Mesodermal cell (in vitro differentiated cells): ENCODE measurements at regions not wholly inside any gene's neighbourhood (a gene's known extent, or its start where the extent isn't known, plus 50 kb on each side); places are given as distances from the start of the nearest gene placed in this dataset.
"Not testable (repeated sequence)": the region's sequence is repeated elsewhere in the genome, so short reads cannot be mapped to it uniquely, and the experiment has no call there.

Source experiments
- H3K27ac ChIP-seq: 2 replicates; pipeline ENCODE4 v1.7.0; 2013; ENCODE audit warnings: mild to moderate bottlenecking, low read depth, low read length, moderate library complexity; ENCODE audit not compliant: severe bottlenecking
- H3K36me3 ChIP-seq: 2 replicates; pipeline ENCODE4 v1.7.1; 2013; ENCODE audit warnings: mild to moderate bottlenecking, low read length, moderate library complexity; ENCODE audit not compliant: control insufficient read depth, insufficient read depth
- H3K4me1 ChIP-seq: one replicate; pipeline ENCODE4 v1.7.1; 2013; ENCODE audit warnings: mild to moderate bottlenecking, low read length; ENCODE audit not compliant: insufficient read depth, control insufficient read depth, poor library complexity, severe bottlenecking
- H3K4me3 ChIP-seq: 2 replicates; pipeline ENCODE4 v1.7.0; 2013; ENCODE audit warnings: low read length, control low read depth, mild to moderate bottlenecking; ENCODE audit not compliant: insufficient read depth, poor library complexity, severe bottlenecking; ENCODE audit errors: extremely low read depth
- H3K9me3 ChIP-seq: 2 replicates; pipeline ENCODE4 v1.7.1; 2013; ENCODE audit warnings: mild to moderate bottlenecking, low read length, moderate library complexity; ENCODE audit not compliant: control insufficient read depth
- WGBS, 2 experiments: methylation state at CpG; one replicate each; pipeline ENCODE4 v1.1.5; 2013; ENCODE audit warnings: missing lambda C conversion rate in 2 of 2; ENCODE audit not compliant: insufficient coverage in 2 of 2; 5-methylcytosine and 5-hydroxymethylcytosine counted together

DNA sequence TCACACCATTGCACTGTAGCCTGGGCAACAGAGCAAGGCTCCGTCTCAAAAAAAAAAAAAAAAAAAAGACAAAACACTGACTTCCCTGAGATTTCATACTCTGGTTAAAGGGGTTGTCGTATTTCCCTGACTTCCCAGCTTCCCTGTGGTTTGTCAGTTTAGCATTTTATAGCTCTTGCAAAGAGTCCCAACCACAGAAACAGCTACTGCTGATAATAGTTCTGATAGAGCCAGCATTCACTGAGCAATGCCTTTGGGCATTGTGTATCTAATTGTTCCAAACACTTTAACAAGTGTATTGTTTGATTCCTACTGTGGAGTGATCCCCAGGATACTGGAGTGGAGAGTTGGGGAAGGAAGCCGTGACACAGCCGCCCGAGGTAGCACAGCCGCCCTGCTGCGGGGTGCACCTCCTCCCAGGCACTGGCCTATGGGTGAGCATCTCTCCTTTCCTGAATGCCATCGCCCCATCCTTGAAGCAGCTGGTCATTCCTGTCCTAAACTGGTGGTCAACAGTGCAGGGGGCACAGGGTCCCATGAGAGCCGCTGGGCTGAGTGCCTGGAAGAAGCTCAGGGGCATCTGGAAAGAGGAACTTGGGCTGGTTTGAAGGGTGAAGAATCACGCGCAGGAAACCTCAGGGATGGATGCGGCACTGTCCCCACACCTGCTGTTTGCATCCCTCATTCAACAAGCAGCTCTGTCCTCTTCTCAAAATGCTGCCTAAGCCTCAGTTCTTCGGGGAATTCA is 81.0 kb upstream of the TMEM18 start:
- 84 to 96% methylated on average over 3 to 7 of the region's 13 CpGs for WGBS, 2 experiments
- peaks cover 5% of the 10 kb centered on the region for H3K9me3 ChIP-seq
- no peak overlapping the region for H3K27ac ChIP-seq
- no peak overlapping the region for H3K4me3 ChIP-seq
- peaks cover 3% of the 10 kb centered on the region for H3K4me1 ChIP-seq
- no peaks in the 10 kb centered on the region for H3K36me3 ChIP-seq

DNA sequence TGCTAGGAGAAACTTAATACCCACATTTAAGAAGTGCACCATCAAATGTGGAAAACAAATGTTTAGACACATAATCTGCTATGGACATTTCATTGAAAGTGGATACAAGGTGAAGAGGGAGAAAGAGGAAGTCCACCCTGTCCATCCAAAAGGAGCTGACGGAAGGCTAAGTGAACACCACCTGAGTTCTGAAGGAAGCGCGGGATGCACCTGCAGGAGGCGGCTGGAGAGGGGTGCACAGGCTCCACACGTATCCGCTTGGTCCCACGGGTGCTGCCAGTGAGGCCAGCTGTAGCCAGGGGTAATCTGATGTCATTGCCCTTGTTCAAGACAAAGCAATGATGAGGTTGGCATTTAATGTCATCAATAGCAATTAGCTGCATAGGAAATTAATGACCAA is 75.9 kb upstream of the TMEM18 start:
- H3K4me3 ChIP-seq = no peak overlapping the region
- no peaks in the 10 kb centered on the region for H3K4me1 ChIP-seq
- no peak overlapping the region for H3K27ac ChIP-seq
- no peaks in the 10 kb centered on the region for H3K36me3 ChIP-seq
- peaks cover 5% of the 10 kb centered on the region for H3K9me3 ChIP-seq
- whole genome bisulfite sequencing, 2 experiments = 95% methylated on average over 7 of the region's 7 CpGs; no CpG with 5 or more reads in 1 of the 2 experiments

DNA sequence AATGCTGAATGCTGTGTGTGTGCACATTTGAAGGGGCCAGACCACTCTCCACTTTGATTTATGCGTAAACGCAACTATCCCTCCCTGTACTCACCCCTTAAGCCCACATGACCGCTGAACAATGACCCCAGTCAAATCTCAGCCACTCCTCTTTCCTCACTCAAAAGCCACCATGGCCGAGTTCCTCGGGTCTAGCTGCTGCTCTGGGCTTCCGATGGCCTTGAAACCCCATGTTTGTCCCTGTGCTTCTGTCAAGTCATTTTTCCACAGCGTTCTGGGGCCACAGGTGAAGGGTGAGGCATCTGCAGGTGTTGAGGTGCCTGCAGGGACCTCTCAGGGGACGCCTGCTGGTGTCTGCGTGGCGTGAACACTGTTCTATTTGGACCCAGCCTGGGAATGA is 74.3 kb upstream of the TMEM18 start:
- Histone ChIP-seq H3K27ac (no peak overlapping the region), H3K4me3 (no peak overlapping the region), H3K9me3 (no peaks in the 10 kb centered on the region), H3K4me1 (no peaks in the 10 kb centered on the region), H3K36me3 (no peaks in the 10 kb centered on the region)
- WGBS, 2 experiments = 86 to 87% methylated on average over 7 of the region's 10 CpGs

DNA sequence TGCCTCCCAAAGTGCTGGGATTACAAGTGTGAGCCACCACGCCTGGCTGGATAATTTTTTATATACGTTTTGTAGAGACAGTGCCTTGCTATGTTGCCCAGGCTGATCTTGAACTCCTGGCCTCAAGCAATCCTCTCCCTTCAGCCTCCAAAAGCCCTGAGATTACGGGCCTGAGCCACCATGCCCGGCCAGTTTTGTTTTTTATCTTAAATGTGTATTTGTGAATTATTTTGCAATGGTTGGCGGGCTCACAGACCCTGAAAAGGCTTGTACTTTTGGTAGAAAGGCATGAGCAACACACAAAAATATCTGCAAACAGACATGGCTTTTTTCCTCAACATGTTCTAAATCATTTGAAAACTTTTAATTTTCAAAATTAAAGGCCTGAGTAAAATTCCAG is 73.4 kb upstream of the TMEM18 start:
- 88 to 100% methylated on average over 2 of the region's 5 CpGs for WGBS, 2 experiments
- Histone ChIP-seq H3K9me3 (no peaks in the 10 kb centered on the region), H3K4me3 (no peak overlapping the region), H3K27ac (no peak overlapping the region), H3K4me1 (no peaks in the 10 kb centered on the region), H3K36me3 (no peaks in the 10 kb centered on the region)

DNA sequence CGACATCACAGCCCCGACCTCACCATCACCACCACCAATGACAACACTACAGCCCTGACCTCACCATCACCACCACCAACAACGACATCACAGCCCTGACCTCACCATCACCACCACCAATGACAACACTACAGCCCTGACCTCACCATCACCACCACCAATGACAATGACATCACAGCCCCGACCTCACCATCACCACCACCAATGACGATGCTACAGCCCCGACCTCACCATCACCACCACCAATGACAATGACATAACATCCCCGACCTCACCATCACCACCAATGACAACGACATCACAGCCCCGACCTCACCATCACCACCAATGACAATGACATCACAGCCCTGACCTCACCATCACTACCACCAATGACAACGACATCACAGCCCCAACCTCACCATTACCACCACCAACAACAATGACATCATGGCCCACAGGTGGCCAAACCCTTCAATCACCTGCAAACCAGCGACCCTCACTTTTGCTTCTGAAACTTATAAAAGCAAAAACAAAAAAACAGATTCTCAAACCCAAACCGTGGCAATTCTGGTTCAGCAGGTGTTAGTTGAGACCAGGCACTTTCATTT is 70.7 kb upstream of the TMEM18 start:
- WGBS, 2 experiments = 87 to 89% methylated on average over 6 to 9 of the region's 12 CpGs
- Histone ChIP-seq H3K27ac (no peak overlapping the region), H3K36me3 (no peaks in the 10 kb centered on the region), H3K4me1 (no peaks in the 10 kb centered on the region), H3K4me3 (no peak overlapping the region), H3K9me3 (no peaks in the 10 kb centered on the region)

DNA sequence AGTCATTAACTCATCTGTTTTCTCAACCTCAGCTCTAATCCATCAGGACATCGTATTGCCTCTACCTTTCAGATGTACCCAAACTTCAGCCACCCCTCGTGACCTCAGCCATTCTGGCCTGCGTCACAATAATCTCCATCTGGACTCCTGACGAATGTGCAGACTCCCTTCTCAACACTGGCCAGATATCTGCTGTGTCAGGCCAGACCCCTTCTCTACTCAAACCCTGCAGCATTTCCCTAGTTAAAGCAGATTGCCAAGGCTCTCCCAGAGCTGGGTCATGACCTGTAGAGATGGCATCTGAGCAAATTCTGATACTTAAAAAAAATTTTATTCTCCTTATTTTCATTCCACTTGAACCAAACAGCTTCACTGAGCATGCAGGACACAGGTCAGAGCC is 69.5 kb upstream of the TMEM18 start:
- H3K9me3 ChIP-seq = no peaks in the 10 kb centered on the region
- no peaks in the 10 kb centered on the region for H3K36me3 ChIP-seq
- WGBS, 2 experiments = 95 to 98% methylated on average over 4 of the region's 4 CpGs
- H3K4me1 ChIP-seq = no peaks in the 10 kb centered on the region
- H3K27ac ChIP-seq = no peak overlapping the region
- H3K4me3 ChIP-seq = no peak overlapping the region

DNA sequence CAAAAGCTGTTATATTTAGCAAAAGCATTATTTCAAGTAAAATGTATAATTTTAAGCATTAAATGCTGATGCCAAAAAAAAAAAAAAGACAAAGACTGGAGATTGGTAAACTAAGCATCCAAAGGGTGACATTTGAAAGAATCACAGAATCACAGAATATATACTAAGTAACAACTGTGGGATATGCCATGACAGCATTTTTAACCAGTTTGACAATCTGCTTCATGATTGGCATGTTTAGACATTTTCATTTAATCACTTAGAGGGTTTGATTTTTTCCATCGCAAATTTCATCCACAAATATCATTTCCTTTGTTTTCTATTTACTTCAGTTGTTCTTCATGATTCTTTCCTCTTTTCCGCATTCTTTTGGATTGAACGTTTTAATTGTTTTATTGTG is 66.9 kb upstream of the TMEM18 start:
- no CpG with 5 or more reads among the region's 3 CpGs for WGBS, 2 experiments
- Histone ChIP-seq H3K27ac (no peak overlapping the region), H3K4me3 (no peak overlapping the region)

DNA sequence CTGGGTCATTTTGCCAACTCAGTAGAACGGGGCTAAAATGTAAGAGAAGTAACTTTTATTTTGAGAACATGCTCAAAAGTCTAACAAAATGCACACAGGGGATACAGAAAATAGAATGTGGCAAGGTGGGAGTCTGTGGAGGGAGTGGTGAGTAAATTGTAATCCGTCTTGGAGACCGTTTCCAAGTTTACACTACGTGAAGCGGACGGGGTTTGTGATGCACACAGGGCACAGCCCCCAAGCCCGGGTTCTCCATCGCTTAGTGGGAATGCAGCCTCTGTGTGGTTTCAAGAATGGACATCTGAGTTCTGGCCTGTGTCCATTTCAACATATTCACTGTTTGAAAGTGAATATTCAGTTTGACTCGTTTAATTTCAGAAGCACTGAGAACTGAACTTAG is 65.0 kb upstream of the TMEM18 start:
- H3K9me3 ChIP-seq = no peaks in the 10 kb centered on the region
- H3K4me3 ChIP-seq = no peak overlapping the region
- H3K27ac ChIP-seq = no peak overlapping the region
- no peaks in the 10 kb centered on the region for H3K4me1 ChIP-seq
- no peaks in the 10 kb centered on the region for H3K36me3 ChIP-seq
- 97% methylated on average over 8 of the region's 9 CpGs for WGBS, 2 experiments

More for the DNA sequence above, 66.9 kb upstream of the TMEM18 start:
- no peaks in the 10 kb centered on the region for H3K36me3 ChIP-seq
- no peaks in the 10 kb centered on the region for H3K4me1 ChIP-seq
- H3K9me3 ChIP-seq = no peaks in the 10 kb centered on the region

DNA sequence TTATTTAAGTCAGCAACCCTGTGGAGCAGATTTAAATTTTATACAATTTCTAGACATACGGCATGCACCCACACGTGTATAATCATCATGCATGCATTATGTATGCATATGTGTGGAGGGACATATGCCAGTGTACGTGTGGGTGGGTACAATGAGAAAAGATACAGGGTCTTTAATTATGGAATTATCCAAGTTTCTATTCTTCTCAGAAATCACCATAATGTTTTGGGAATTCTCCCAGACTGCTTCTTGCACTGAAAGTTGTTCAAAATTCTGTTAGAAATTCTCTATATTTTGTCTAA is 63.9 kb upstream of the TMEM18 start:
- H3K9me3 ChIP-seq = no peaks in the 10 kb centered on the region
- no peaks in the 10 kb centered on the region for H3K4me1 ChIP-seq
- H3K27ac ChIP-seq = peak overlapping the region; percentile 69
- no CpG with 5 or more reads among the region's 3 CpGs for WGBS, 2 experiments
- no peaks in the 10 kb centered on the region for H3K36me3 ChIP-seq
- H3K4me3 ChIP-seq = peak overlapping the region; percentile 46

DNA sequence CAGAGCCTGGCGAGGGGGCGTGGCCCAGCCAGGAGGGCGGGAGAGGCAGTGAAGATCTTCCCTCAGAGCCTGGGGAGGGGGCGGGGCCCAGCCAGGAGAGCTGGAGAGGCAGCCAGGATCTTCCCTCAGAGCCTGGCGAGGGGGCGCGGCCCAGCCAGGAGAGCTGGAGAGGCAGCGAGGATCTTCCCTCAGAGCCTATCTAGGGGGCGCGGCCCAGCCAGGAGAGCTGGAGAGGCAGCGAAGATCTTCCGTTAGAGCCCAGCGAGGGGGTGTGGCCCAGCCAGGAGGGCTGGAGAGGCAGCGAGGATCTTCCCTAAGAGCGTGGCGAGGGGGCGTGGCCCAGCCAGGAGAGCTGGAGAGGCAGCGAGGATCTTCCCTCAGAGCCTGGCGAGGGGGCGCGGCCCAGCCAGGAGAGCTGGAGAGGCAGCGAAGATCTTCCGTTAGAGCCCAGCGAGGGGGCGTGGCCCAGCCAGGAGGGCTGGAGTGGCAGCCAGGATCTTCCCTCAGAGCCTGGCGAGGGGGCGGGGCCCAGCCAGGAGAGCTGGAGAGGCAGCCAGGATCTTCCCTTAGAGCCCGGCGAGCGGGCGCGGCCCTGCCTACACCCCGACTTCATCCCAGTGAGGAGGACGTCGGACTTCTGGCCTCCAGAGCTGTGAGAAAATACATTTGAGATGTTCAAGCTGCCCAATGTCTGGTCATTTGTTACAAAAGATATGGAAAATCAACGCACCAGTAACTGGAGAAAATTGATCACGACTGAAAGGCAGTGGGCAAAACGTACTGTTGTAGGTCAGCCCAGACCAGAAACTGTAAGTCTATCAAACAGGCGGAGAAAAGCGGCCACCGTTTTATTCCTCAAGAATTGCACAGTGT is 63.4 kb upstream of the TMEM18 start:
- H3K9me3 ChIP-seq, H3K36me3 ChIP-seq, H3K4me1 ChIP-seq: not testable (repeated sequence)
- Histone ChIP-seq H3K4me3 (peak overlapping the region; percentile 46), H3K27ac (peak overlapping the region; percentile 69)
- WGBS, 2 experiments = 1 to 5% methylated on average over 29 to 40 of the region's 41 CpGs
